Body of pancreas (tissue), 4 donors: ENCODE measurements at regions not wholly inside any gene's neighbourhood (a gene's known extent, or its start where the extent isn't known, plus 50 kb on each side); places are given as distances from the start of the nearest gene placed in this dataset.

Experiments used
- ATAC-seq: fragments of 150-250 bp; one replicate; pipeline ENCODE4 v1.9.1; 2016
- DNase-seq, 4 donors: peaks; one replicate each; pipeline ENCODE4 v3.0.0-alpha.2; 2019
- H3K27ac ChIP-seq, 4 donors: fragments of 200-600 bp; sonication (generic); 1 replicate in 3 of 4; 2 replicates in 1 of 4; pipeline versions ENCODE4 v1.5.1 to v1.6.1; 2016 to 2019; ENCODE audit warnings: mild to moderate bottlenecking in 1 of 4, mixed read lengths in 1 of 4, moderate library complexity in 1 of 4
- H3K27me3 ChIP-seq, 2 donors: fragments of 200-600 bp; sonication (generic); one replicate each; pipeline ENCODE4 v1.6.0; 2016; ENCODE audit warnings: mild to moderate bottlenecking in 1 of 2
- H3K36me3 ChIP-seq, 2 donors: fragments of 200-600 bp; sonication (generic); replicated peaks in 1 of 2; 2 replicates each; pipeline ENCODE4 v1.5.1; 2016; ENCODE audit warnings: low read depth in 2 of 2; ENCODE audit not compliant: insufficient read depth in 1 of 2
- H3K4me1 ChIP-seq: fragments of 200-600 bp; sonication (generic); one replicate; pipeline ENCODE4 v1.6.0; 2016
- H3K4me3 ChIP-seq, 2 donors: fragments of 200-600 bp; sonication (generic); 1 replicate in 1 of 2; 2 replicates in 1 of 2; pipeline ENCODE4 v1.5.1; 2016 to 2019
- H3K9me3 ChIP-seq, 3 donors: fragments of 200-600 bp; sonication (generic); 1 replicate in 2 of 3; 2 replicates in 1 of 3; pipeline ENCODE4 v1.5.1; 2016
- POLR2A ChIP-seq, 3 donors: fragments of 450-650 bp; IDR thresholded peaks; one replicate each; pipeline ENCODE4 v1.6.1; 2016; ENCODE audit warnings: antibody characterized with exemption in 3 of 3, mild to moderate bottlenecking in 2 of 3
- WGBS, 2 donors: methylation state at CpG; one replicate each; pipeline ENCODE4 v1.1.5; 2017; 5-methylcytosine and 5-hydroxymethylcytosine counted together
- intact Hi-C: fragments of 100-400 bp; cut with DNase I; formaldehyde crosslinking; loops from one replicate; pipeline ENCODE4 v1.15.1; 2023
- TF ChIP-seq, protein P1 (sequence below), 7 experiments: fragments of 450-650 bp in 4 of 7; fragments of 200-600 bp in 3 of 7; sonication (generic) in 3 of 7; IDR thresholded peaks; one replicate each; pipeline ENCODE4 v1.5.1; 2016 to 2019; ENCODE audit warnings: antibody characterized with exemption in 7 of 7

GRCh38 chr11:123371506-123372297 lies 58.4 kb upstream of the GRAMD1B start:
- WGBS, 2 donors = 60 to 67% methylated on average over 3 of the region's 3 CpGs
- no peak overlapping the region for H3K27ac ChIP-seq
- H3K27me3 ChIP-seq = no peaks in the 10 kb centered on the region
- no peaks in the 10 kb centered on the region for H3K36me3 ChIP-seq
- no peaks in the 10 kb centered on the region for H3K9me3 ChIP-seq
- TF ChIP-seq, protein P1, sequence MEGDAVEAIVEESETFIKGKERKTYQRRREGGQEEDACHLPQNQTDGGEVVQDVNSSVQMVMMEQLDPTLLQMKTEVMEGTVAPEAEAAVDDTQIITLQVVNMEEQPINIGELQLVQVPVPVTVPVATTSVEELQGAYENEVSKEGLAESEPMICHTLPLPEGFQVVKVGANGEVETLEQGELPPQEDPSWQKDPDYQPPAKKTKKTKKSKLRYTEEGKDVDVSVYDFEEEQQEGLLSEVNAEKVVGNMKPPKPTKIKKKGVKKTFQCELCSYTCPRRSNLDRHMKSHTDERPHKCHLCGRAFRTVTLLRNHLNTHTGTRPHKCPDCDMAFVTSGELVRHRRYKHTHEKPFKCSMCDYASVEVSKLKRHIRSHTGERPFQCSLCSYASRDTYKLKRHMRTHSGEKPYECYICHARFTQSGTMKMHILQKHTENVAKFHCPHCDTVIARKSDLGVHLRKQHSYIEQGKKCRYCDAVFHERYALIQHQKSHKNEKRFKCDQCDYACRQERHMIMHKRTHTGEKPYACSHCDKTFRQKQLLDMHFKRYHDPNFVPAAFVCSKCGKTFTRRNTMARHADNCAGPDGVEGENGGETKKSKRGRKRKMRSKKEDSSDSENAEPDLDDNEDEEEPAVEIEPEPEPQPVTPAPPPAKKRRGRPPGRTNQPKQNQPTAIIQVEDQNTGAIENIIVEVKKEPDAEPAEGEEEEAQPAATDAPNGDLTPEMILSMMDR (IDR thresholded peaks at IDR 0.05) = no peak
- TF ChIP-seq POLR2A (IDR thresholded peaks at IDR 0.05) = no peak
- ATAC-seq (no peak), DNase-seq (no peak)
- H3K4me1 ChIP-seq = no peaks in the 10 kb centered on the region
- no peak overlapping the region for H3K4me3 ChIP-seq
- intact Hi-C loops = no loop called here

- H3K36me3 ChIP-seq = no peaks in the 10 kb centered on the region
- H3K27ac ChIP-seq = no peak overlapping the region
- intact Hi-C loops = no loop called here
- TF ChIP-seq, protein P1 (IDR thresholded peaks at IDR 0.05) = no peak
- no peak for TF ChIP-seq POLR2A (IDR thresholded peaks at IDR 0.05)
- no peaks in the 10 kb centered on the region for H3K9me3 ChIP-seq
- no peak overlapping the region for H3K4me3 ChIP-seq
- no peak for DNase-seq
- ATAC-seq = no peak
- no peaks in the 10 kb centered on the region for H3K4me1 ChIP-seq
- no peaks in the 10 kb centered on the region for H3K27me3 ChIP-seq
- 71 to 85% methylated on average over 6 of the region's 6 CpGs for WGBS, 2 donors
Observed at GRCh38 chr11:123366924-123367323, 63.1 kb upstream of the GRAMD1B start.

GRCh38 chr11:123365955-123366354 lies 64.1 kb upstream of the GRAMD1B start:
- 43 to 58% methylated on average over 2 of the region's 2 CpGs for WGBS, 2 donors
- no peak for TF ChIP-seq POLR2A (IDR thresholded peaks at IDR 0.05)
- TF ChIP-seq, protein P1 (IDR thresholded peaks at IDR 0.05) = no peak
- H3K4me1 ChIP-seq = no peaks in the 10 kb centered on the region
- intact Hi-C loops = no loop called here
- DNase-seq = no peak
- no peaks in the 10 kb centered on the region for H3K9me3 ChIP-seq
- no peaks in the 10 kb centered on the region for H3K36me3 ChIP-seq
- no peaks in the 10 kb centered on the region for H3K27me3 ChIP-seq
- no peak for ATAC-seq
- H3K4me3 ChIP-seq = no peak overlapping the region
- H3K27ac ChIP-seq = no peak overlapping the region

- no peaks in the 10 kb centered on the region for H3K27me3 ChIP-seq
- WGBS, 2 donors = 85 to 90% methylated on average over 9 of the region's 9 CpGs
- DNase-seq (no peak), ATAC-seq (no peak)
- H3K4me3 ChIP-seq = no peak overlapping the region
- H3K36me3 ChIP-seq = no peaks in the 10 kb centered on the region
- H3K4me1 ChIP-seq = no peaks in the 10 kb centered on the region
- H3K27ac ChIP-seq = no peak overlapping the region
- intact Hi-C loops = no loop called here
- no peaks in the 10 kb centered on the region for H3K9me3 ChIP-seq
- TF ChIP-seq POLR2A (IDR thresholded peaks at IDR 0.05) = no peak
- TF ChIP-seq, protein P1 (IDR thresholded peaks at IDR 0.05) = no peak
Observed at GRCh38 chr11:123364080-123364479, 66.0 kb upstream of the GRAMD1B start.

- Histone ChIP-seq H3K36me3 (no peaks in the 10 kb centered on the region), H3K27me3 (peaks cover 0 to under 1% of the 10 kb centered on the region in 2 donors), H3K9me3 (no peaks in the 10 kb centered on the region), H3K4me3 (no peak overlapping the region), H3K27ac (no peak overlapping the region), H3K4me1 (peaks cover 1% of the 10 kb centered on the region)
- intact Hi-C loops = no loop called here
- 56 to 58% methylated on average over 4 of the region's 4 CpGs for WGBS, 2 donors
- TF ChIP-seq, protein P1 (IDR thresholded peaks at IDR 0.05) = no peak
- no peak for TF ChIP-seq POLR2A (IDR thresholded peaks at IDR 0.05)
- no peak for DNase-seq
- no peak for ATAC-seq
Observed at GRCh38 chr11:123363556-123363955, 66.5 kb upstream of the GRAMD1B start.
